Calu3 (cell line): ENCODE measurements at regions not wholly inside any gene's neighbourhood (a gene's known extent, or its start where the extent isn't known, plus 50 kb on each side); places are given as distances from the start of the nearest gene placed in this dataset.

Experiments
- BruUV-seq: library from RNA; stranded (reverse); fragments of 400-500 nt; replicated peaks from 2 replicates; lab custom pipeline; 2021; lab: Mats Ljungman, UMichigan
- CTCF ChIA-PET: fragments of 300-600 bp; sonication (Branson Sonifier 250); formaldehyde crosslinking; loops from one replicate; lab custom pipeline; 2022; ENCODE audit warnings: antibody characterized with exemption; lab: Charles Lee
- DNase-seq: peaks from one replicate; pipeline ENCODE4 v3.0.0; 2022
- H3K27ac Mint-ChIP-seq: one replicate; pipeline ENCODE4 v1.8.0; 2022; ENCODE audit warnings: mixed read lengths; ENCODE audit not compliant: unreplicated experiment
- H3K27me3 Mint-ChIP-seq: one replicate; pipeline ENCODE4 v1.8.0; 2022; ENCODE audit warnings: mixed read lengths; ENCODE audit not compliant: unreplicated experiment
- H3K36me3 Mint-ChIP-seq: one replicate; pipeline ENCODE4 v1.8.0; 2022; ENCODE audit warnings: mild to moderate bottlenecking, moderate library complexity, mixed read lengths; ENCODE audit not compliant: insufficient read depth, unreplicated experiment
- H3K4me1 Mint-ChIP-seq: one replicate; pipeline ENCODE4 v1.8.0; 2022; ENCODE audit warnings: mild to moderate bottlenecking, low read depth, mixed read lengths; ENCODE audit not compliant: unreplicated experiment
- H3K4me3 Mint-ChIP-seq: one replicate; pipeline ENCODE4 v1.8.0; 2022; ENCODE audit warnings: mild to moderate bottlenecking, low read depth, moderate library complexity, mixed read lengths; ENCODE audit not compliant: unreplicated experiment
- H3K9me3 Mint-ChIP-seq: one replicate; pipeline ENCODE4 v1.8.0; 2022; ENCODE audit warnings: low read depth, mixed read lengths; ENCODE audit not compliant: unreplicated experiment
- intact Hi-C: fragments of 100-400 bp; cut with micrococcal nuclease; formaldehyde crosslinking; loops from one replicate; pipeline ENCODE4 v1.10.0; 2022; ENCODE audit not compliant: unreplicated experiment
- TF ChIP-seq, protein P1 (sequence below): fragments of 200-600 bp; IDR thresholded peaks from one replicate; pipeline ENCODE4 v1.8.0; 2022; ENCODE audit warnings: antibody characterized with exemption; ENCODE audit not compliant: unreplicated experiment

DNA sequence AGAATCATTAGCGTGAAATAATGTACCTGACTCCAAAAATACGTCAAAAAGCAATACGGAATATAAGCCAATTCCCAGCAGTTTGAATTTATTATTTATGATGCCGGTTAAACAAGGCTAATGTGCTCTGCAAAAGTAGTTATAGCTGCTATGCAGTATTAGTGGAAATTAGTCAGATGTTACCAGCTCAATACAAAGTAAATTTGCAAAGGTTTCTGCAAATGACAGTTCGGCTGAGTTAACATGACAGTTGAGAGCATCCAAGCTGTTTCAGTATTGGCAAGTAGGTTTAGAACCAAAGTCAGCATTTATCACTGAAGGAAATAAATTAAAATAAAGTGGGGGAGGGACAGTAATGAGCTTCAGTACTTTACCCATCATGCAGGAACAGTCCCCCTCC, 1665.8 kb upstream of the FLRT2 start:
- intact Hi-C loops = no loop called here
- Mint-ChIP-seq H3K4me3 (no peak overlapping the region), H3K27ac (no peak overlapping the region), H3K4me1 (no peaks in the 10 kb centered on the region), H3K9me3 (peaks cover 6% of the 10 kb centered on the region), H3K27me3 (no peaks in the 10 kb centered on the region), H3K36me3 (no peaks in the 10 kb centered on the region)
- TF ChIP-seq, protein P1, sequence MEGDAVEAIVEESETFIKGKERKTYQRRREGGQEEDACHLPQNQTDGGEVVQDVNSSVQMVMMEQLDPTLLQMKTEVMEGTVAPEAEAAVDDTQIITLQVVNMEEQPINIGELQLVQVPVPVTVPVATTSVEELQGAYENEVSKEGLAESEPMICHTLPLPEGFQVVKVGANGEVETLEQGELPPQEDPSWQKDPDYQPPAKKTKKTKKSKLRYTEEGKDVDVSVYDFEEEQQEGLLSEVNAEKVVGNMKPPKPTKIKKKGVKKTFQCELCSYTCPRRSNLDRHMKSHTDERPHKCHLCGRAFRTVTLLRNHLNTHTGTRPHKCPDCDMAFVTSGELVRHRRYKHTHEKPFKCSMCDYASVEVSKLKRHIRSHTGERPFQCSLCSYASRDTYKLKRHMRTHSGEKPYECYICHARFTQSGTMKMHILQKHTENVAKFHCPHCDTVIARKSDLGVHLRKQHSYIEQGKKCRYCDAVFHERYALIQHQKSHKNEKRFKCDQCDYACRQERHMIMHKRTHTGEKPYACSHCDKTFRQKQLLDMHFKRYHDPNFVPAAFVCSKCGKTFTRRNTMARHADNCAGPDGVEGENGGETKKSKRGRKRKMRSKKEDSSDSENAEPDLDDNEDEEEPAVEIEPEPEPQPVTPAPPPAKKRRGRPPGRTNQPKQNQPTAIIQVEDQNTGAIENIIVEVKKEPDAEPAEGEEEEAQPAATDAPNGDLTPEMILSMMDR = no peak
- DNase-seq = no peak
- CTCF ChIA-PET = no interaction called here
- BruUV-seq = no TSS peak

- H3K27ac Mint-ChIP-seq = no peak overlapping the region
These were observed 1662.2 kb upstream of the FLRT2 start for GRCh38 chr14:83867566-83868225.

GRCh38 chr14:83870546-83871270, 1659.2 kb upstream of the FLRT2 start:
- TF ChIP-seq, protein P1 = no peak
- H3K9me3 Mint-ChIP-seq = peaks cover 3% of the 10 kb centered on the region
- DNase-seq = no peak
- H3K4me1 Mint-ChIP-seq = no peaks in the 10 kb centered on the region
- intact Hi-C loops = no loop called here
- no peaks in the 10 kb centered on the region for H3K27me3 Mint-ChIP-seq
- H3K4me3 Mint-ChIP-seq = no peak overlapping the region
- no peaks in the 10 kb centered on the region for H3K36me3 Mint-ChIP-seq
- CTCF ChIA-PET = interaction anchor here (0.6 kb wide), 1 partner anchor 1709 kb away, joined by 3 read pairs; no protein-coding TSS in a partner anchor
- H3K27ac Mint-ChIP-seq = no peak overlapping the region
- no TSS peak for BruUV-seq

More at GRCh38 chr14:83867566-83868225, 1662.2 kb upstream of the FLRT2 start:
- Mint-ChIP-seq H3K27me3 (no peaks in the 10 kb centered on the region), H3K4me1 (no peaks in the 10 kb centered on the region), H3K36me3 (no peaks in the 10 kb centered on the region), H3K4me3 (no peak overlapping the region), H3K9me3 (no peaks in the 10 kb centered on the region)
- no TSS peak for BruUV-seq
- TF ChIP-seq, protein P1 = no peak
- intact Hi-C loops = no loop called here
- CTCF ChIA-PET = no interaction called here
- no peak for DNase-seq

DNA sequence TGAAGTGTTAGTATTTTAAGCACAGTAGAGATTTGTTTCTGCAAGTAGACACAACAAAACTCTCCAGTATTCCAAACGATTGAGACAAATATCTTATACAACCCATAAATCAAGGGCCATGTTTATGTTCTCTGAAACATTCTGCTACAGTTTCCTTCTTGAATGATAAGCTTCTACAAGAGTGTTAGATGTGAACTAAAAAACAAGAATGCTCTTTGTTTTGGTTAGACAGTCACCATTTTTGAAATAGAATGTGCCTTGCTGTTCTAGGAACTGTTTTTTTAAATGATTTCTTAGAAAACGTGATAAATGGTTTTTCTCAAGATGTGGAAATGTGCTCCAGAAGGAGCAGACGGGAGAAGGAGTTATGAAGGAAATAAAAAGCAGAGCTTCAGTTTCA, 1656.3 kb upstream of the FLRT2 start:
- Mint-ChIP-seq H3K36me3 (no peaks in the 10 kb centered on the region), H3K4me3 (no peak overlapping the region), H3K27me3 (no peaks in the 10 kb centered on the region), H3K9me3 (peaks cover 9% of the 10 kb centered on the region), H3K27ac (no peak overlapping the region), H3K4me1 (no peaks in the 10 kb centered on the region)
- TF ChIP-seq, protein P1 = no peak
- CTCF ChIA-PET = no interaction called here
- DNase-seq = no peak
- no TSS peak for BruUV-seq
- intact Hi-C loops = no loop called here
